ENCODE measurements at regions not wholly inside any gene's neighbourhood (a gene's known extent, or its start where the extent isn't known, plus 50 kb on each side); places are given as distances from the start of the nearest gene placed in this dataset.

- H3K27ac Mint-ChIP-seq: no peak overlapping the region
- TF ChIP-seq CREB1 (CRISPR knock-in tag; IDR thresholded peaks at IDR 0.05; ENCODE audit: low read depth) (no peak), EZH2phosphoT487 (IDR thresholded peaks at IDR 0.05; ENCODE audit: unreplicated experiment) (no peak), ZNF331 (CRISPR knock-in tag; IDR thresholded peaks at IDR 0.05; ENCODE audit: low read depth) (no peak), EZH2 (IDR thresholded peaks at IDR 0.05; ENCODE audit: low read depth, unreplicated experiment) (no peak), NANOG (IDR thresholded peaks at IDR 0.05; ENCODE audit: borderline replicate concordance) (no peak)
- no peak overlapping the region for H3K27ac ChIP-seq (ENCODE audit: low read depth)
- DNase-seq (ENCODE audit: low spot score) (no peak), ATAC-seq (no peak)
- H2AFZ ChIP-seq: no peak overlapping the region
- no peaks in the 10 kb centered on the region; the same call in 2 of the 3 replicates for H3K36me3 Mint-ChIP-seq (ENCODE audit: low read depth)
- no peaks in the 10 kb centered on the region for H4K20me1 ChIP-seq (replicated peaks; ENCODE audit: insufficient read depth)
- no peaks in the 10 kb centered on the region; the same call in 1 of the 3 replicates for H3K9me3 Mint-ChIP-seq
- H3K27me3 Mint-ChIP-seq (ENCODE audit: insufficient read depth, low read depth, poor library complexity): peaks cover 4% of the 10 kb centered on the region
- no peak overlapping the region for H3K4me3 Mint-ChIP-seq
- no peaks in the 10 kb centered on the region; the same call in 2 of the 3 replicates for H3K4me1 Mint-ChIP-seq
- no peaks in the 10 kb centered on the region for H3K27me3 ChIP-seq (ENCODE audit: insufficient read depth)
- no peaks in the 10 kb centered on the region for H3K36me3 ChIP-seq (ENCODE audit: insufficient read depth)
- H3K4me3 ChIP-seq: no peak overlapping the region
- H3F3A ChIP-seq (replicated peaks; ENCODE audit: low read depth): no peaks in the 10 kb centered on the region
- H3K4me1 ChIP-seq (ENCODE audit: insufficient read depth): no peaks in the 10 kb centered on the region
- H3K79me2 ChIP-seq (replicated peaks; ENCODE audit: insufficient read depth): no peaks in the 10 kb centered on the region
- H3K9me2 ChIP-seq (ENCODE audit: insufficient read depth): no peaks in the 10 kb centered on the region
- no peak overlapping the region for H3K4me2 ChIP-seq
These were observed 66.7 kb upstream of the HPCAL1 start for GRCh38 chr2:10235909-10236550.

GRCh38 chr2:10236571-10237391 is 65.9 kb upstream of the HPCAL1 start:
- Mint-ChIP-seq H3K27me3 (ENCODE audit: insufficient read depth, low read depth, poor library complexity) (peaks cover 4% of the 10 kb centered on the region), H3K36me3 (ENCODE audit: low read depth) (no peaks in the 10 kb centered on the region; the same call in 2 of the 3 replicates), H3K4me3 (no peak overlapping the region), H3K9me3 (no peaks in the 10 kb centered on the region; the same call in 1 of the 3 replicates), H3K4me1 (no peaks in the 10 kb centered on the region; the same call in 2 of the 3 replicates), H3K27ac (no peak overlapping the region)
- H2AFZ ChIP-seq: no peak overlapping the region
- no peaks in the 10 kb centered on the region for H3F3A ChIP-seq (replicated peaks; ENCODE audit: low read depth)
- H3K4me1 ChIP-seq (ENCODE audit: insufficient read depth): no peaks in the 10 kb centered on the region
- no peak overlapping the region for H3K4me2 ChIP-seq
- H3K27ac ChIP-seq (ENCODE audit: low read depth): no peak overlapping the region
- H4K20me1 ChIP-seq (replicated peaks; ENCODE audit: insufficient read depth): no peaks in the 10 kb centered on the region
- no peak overlapping the region for H3K4me3 ChIP-seq
- H3K27me3 ChIP-seq (ENCODE audit: insufficient read depth): no peaks in the 10 kb centered on the region
- TF ChIP-seq POLR2AphosphoS5 (IDR thresholded peaks at IDR 0.05; ENCODE audit: low read depth) (no peak), EZH2phosphoT487 (IDR thresholded peaks at IDR 0.05; ENCODE audit: unreplicated experiment) (no peak), JUNB (IDR thresholded peaks at IDR 0.05; ENCODE audit: unreplicated experiment) (no peak), STAT1 (IDR thresholded peaks at IDR 0.05; ENCODE audit: unreplicated experiment) (no peak)
- H3K36me3 ChIP-seq (ENCODE audit: insufficient read depth): no peaks in the 10 kb centered on the region
- DNase-seq (ENCODE audit: low spot score): no peak
- H3K9me2 ChIP-seq (ENCODE audit: insufficient read depth): no peaks in the 10 kb centered on the region
- no peak for ATAC-seq
- H3K79me2 ChIP-seq (replicated peaks; ENCODE audit: insufficient read depth): no peaks in the 10 kb centered on the region
